ENCODE measurements at regions not wholly inside any gene's neighbourhood (a gene's known extent, or its start where the extent isn't known, plus 50 kb on each side); places are given as distances from the start of the nearest gene placed in this dataset.

- no peak for DNase-seq (ENCODE audit: low read depth)
Measured at GRCh38 chr20:57876163-57876562, 166.3 kb upstream of the PMEPA1 start.

- DNase-seq (ENCODE audit: low read depth): no peak
Measured at GRCh38 chr20:57874141-57874540, 164.3 kb upstream of the PMEPA1 start.

- DNase-seq (ENCODE audit: low read depth): no peak
Measured at GRCh38 chr20:57872816-57873409, 163.1 kb upstream of the PMEPA1 start.

- no peak for DNase-seq (ENCODE audit: low read depth)
Measured at GRCh38 chr20:57871237-57871632, 161.4 kb upstream of the PMEPA1 start.

GRCh38 chr20:57870597-57871236 lies 160.9 kb upstream of the PMEPA1 start:
- DNase-seq (ENCODE audit: low read depth): no peak

GRCh38 chr20:57869951-57870315 lies 160.1 kb upstream of the PMEPA1 start:
- no peak for DNase-seq (ENCODE audit: low read depth)

- DNase-seq (ENCODE audit: low read depth): no peak
Measured at GRCh38 chr20:57869291-57869950, 159.6 kb upstream of the PMEPA1 start.

GRCh38 chr20:57868310-57868709 lies 158.5 kb upstream of the PMEPA1 start:
- no peak for DNase-seq (ENCODE audit: low read depth)

- DNase-seq (ENCODE audit: low read depth): no peak
Measured at GRCh38 chr20:57867807-57868206, 158.0 kb upstream of the PMEPA1 start.

- DNase-seq (ENCODE audit: low read depth): no peak
Measured at GRCh38 chr20:57867181-57867803, 157.5 kb upstream of the PMEPA1 start.

- no peak for DNase-seq (ENCODE audit: low read depth)
Measured at GRCh38 chr20:57866250-57867106, 156.7 kb upstream of the PMEPA1 start.

- no peak for DNase-seq (ENCODE audit: low read depth)
Measured at GRCh38 chr20:57865266-57865665, 155.5 kb upstream of the PMEPA1 start.

GRCh38 chr20:57860576-57860975 lies 150.8 kb upstream of the PMEPA1 start:
- DNase-seq (ENCODE audit: low read depth): no peak

- no peak for DNase-seq (ENCODE audit: low read depth)
Measured at GRCh38 chr20:57857969-57858368, 148.2 kb upstream of the PMEPA1 start.

GRCh38 chr20:57857118-57857517 lies 147.3 kb upstream of the PMEPA1 start:
- no peak for DNase-seq (ENCODE audit: low read depth)

GRCh38 chr20:57856658-57857057 lies 146.8 kb upstream of the PMEPA1 start:
- no peak for DNase-seq (ENCODE audit: low read depth)

- no peak for DNase-seq (ENCODE audit: low read depth)
Measured at GRCh38 chr20:57851796-57852195, 142.0 kb upstream of the PMEPA1 start.

- DNase-seq (ENCODE audit: low read depth): no peak
Measured at GRCh38 chr20:57851025-57851682, 141.3 kb upstream of the PMEPA1 start.

GRCh38 chr20:57849521-57850215 lies 139.9 kb upstream of the PMEPA1 start:
- no peak for DNase-seq (ENCODE audit: low read depth)

GRCh38 chr20:57849121-57849520 lies 139.3 kb upstream of the PMEPA1 start:
- no peak for DNase-seq (ENCODE audit: low read depth)

GRCh38 chr20:57848282-57848681 lies 138.5 kb upstream of the PMEPA1 start:
- no peak for DNase-seq (ENCODE audit: low read depth)

Data from CMK (cell line).